ENCODE measurements at regions not wholly inside any gene's neighbourhood (a gene's known extent, or its start where the extent isn't known, plus 50 kb on each side); places are given as distances from the start of the nearest gene placed in this dataset.

DNA sequence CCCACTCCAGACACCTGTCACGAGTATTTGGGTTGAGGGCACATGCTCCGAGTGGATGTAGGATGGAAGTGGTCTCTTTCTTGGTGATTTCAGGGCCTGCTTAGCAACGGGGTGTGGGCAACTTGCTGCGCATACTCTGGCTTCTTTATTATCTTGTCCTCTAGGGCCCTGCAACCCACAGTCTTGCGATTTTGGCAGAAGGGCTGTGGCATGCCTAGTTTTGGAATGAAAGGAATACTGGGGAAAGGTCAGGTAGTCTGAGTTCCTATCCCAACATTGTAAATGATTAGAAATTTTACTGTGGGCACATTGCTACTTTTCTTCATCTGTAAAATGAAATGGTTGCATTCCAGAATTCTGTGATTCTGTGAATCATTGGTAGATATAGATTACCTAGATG is 74.3 kb downstream of the ACTBL2 start:
- TF ChIP-seq ZFX (IDR thresholded peaks at IDR 0.05): no peak
- TF ChIP-seq CTCF (conservative IDR thresholded peaks at IDR 0.05): no peak
- H3K27ac ChIP-seq: no peak overlapping the region

DNA sequence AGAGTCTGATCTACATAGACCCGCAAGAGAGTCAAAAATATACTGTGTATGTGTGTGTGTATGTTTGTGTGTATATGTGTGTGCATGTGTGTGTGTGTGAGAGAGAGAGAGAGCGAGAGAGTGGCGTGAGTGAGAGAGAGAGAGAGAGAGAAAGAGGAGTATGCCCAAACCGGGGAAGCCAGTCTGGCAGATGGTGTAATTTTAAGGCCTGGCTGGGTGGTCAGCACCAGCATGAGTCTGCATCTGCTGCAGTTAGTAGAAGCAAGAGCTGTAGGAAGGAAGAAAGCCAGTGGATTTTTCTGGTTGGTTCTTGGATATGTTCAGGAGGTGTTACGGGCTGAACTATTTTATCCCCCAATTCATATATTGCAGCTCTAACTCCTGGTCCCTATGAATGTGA is 75.2 kb downstream of the ACTBL2 start:
- no peak overlapping the region for H3K27ac ChIP-seq
- TF ChIP-seq ZFX (IDR thresholded peaks at IDR 0.05) (no peak), CTCF (conservative IDR thresholded peaks at IDR 0.05) (no peak)

DNA sequence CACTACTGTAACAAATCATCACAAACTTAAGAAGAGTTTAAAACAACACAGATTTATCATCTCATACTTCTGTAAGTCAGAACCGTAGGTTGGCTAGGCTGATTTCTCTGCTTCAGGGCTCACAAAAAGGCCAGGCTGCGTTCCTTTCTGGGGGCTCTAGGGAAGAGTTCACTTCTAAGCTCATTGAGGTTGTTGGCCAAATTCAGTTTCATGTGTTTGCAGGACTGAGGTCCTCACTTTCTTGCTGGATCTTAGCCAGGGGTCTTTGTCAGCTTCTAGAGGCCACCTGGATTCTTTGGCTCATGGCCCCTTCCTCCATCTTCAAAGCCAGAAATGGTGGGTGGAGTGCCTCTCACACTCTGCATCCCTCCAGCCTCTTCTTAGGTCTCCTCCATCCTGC is 76.0 kb downstream of the ACTBL2 start:
- TF ChIP-seq CTCF (conservative IDR thresholded peaks at IDR 0.05) (no peak), ZFX (IDR thresholded peaks at IDR 0.05) (no peak)

DNA sequence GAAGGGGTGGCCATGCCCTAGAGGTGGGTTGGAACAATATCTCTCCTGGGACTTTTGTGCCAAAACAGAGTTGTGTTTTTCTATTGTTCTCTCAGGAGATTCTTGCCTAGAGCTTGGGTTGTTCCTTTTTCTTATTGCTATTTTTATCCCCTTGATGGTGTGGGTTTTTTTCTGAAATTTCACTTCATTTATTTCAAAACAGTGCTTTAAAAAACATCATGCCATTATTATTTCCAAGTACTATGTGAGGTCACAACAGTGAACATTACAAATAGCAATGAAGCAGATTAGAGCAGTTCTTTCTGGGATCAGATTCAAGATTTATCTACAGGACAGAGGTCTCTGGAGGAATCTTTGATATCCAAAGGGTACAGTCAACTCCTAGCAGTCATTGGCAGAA is 76.6 kb downstream of the ACTBL2 start:
- H3K27ac ChIP-seq: no peak overlapping the region
- TF ChIP-seq ZFX (IDR thresholded peaks at IDR 0.05) (no peak), CTCF (conservative IDR thresholded peaks at IDR 0.05) (no peak)

More for the DNA sequence above, 76.0 kb downstream of the ACTBL2 start:
- H3K27ac ChIP-seq: no peak overlapping the region

GRCh38 chr5:57402761-57403160 is 79.8 kb downstream of the ACTBL2 start:
- no peak for TF ChIP-seq CTCF (conservative IDR thresholded peaks at IDR 0.05)
- no peak for TF ChIP-seq ZFX (IDR thresholded peaks at IDR 0.05)

DNA sequence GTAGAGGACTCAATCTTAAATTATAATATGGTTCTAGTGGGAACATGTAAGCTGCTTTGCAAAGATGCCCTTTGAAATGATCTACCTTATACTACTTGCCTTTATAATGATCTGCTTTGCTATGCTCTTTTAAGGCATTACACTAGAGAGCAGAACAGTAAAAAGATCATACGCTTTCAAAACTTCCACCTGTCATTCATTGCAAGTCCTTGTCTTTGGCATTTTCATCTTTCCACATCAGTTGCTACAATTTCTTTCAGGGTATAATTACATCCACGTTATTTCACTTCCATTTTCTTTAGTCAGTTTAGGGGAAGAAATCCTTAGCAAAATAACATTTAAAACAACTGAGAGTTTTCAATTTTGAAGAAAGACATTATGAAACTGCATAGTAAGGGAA is 80.3 kb downstream of the ACTBL2 start:
- H3K27ac ChIP-seq: no peak overlapping the region
- TF ChIP-seq CTCF (conservative IDR thresholded peaks at IDR 0.05) (no peak), ZFX (IDR thresholded peaks at IDR 0.05) (no peak)

More at GRCh38 chr5:57402761-57403160, 79.8 kb downstream of the ACTBL2 start:
- H3K27ac ChIP-seq: no peak overlapping the region

- no peak for TF ChIP-seq ZFX (IDR thresholded peaks at IDR 0.05)
- TF ChIP-seq CTCF (conservative IDR thresholded peaks at IDR 0.05): no peak
- H3K27ac ChIP-seq: no peak overlapping the region
These were observed 84.1 kb downstream of the ACTBL2 start for GRCh38 chr5:57398413-57399093.
